Heart left ventricle (tissue), 16 donors: ENCODE measurements at regions not wholly inside any gene's neighbourhood (a gene's known extent, or its start where the extent isn't known, plus 50 kb on each side); places are given as distances from the start of the nearest gene placed in this dataset.

Experiments used
- ATAC-seq, 4 donors: fragments of 200-7000 bp; cut with Tn5 transposase; one replicate each; pipeline ENCODE4 v1.9.1; 2020 to 2022; ENCODE audit warnings: moderate library complexity in 4 of 4, mild to moderate bottlenecking in 3 of 4, moderate number of reproducible peaks in 1 of 4
- DNase-seq, 5 donors: peaks; one replicate each; pipeline ENCODE4 v3.0.0-alpha.2; 2020
- H3K27ac ChIP-seq, 12 donors: fragments of 200-600 bp; sonication (generic) in 4 of 12; one replicate each; pipeline versions ENCODE4 v1.5.0 to v1.8.0; 2016 to 2022; ENCODE audit warnings: mild to moderate bottlenecking in 2 of 12
- H3K27me3 ChIP-seq, 9 donors: fragments of 200-600 bp; sonication (generic) in 2 of 9; one replicate each; pipeline versions ENCODE4 v1.5.1 to v1.8.0; 2016 to 2022; ENCODE audit warnings: mild to moderate bottlenecking in 3 of 9
- H3K36me3 ChIP-seq, 9 donors: fragments of 200-600 bp; sonication (generic) in 2 of 9; one replicate each; pipeline versions ENCODE4 v1.5.0 to v1.8.0; 2018 to 2022; ENCODE audit warnings: mild to moderate bottlenecking in 2 of 9
- H3K4me1 ChIP-seq, 12 donors: fragments of 200-600 bp; sonication (generic) in 4 of 12; one replicate each; pipeline versions ENCODE4 v1.5.0 to v1.8.0; 2016 to 2022; ENCODE audit warnings: mild to moderate bottlenecking in 3 of 12
- H3K4me3 ChIP-seq, 12 donors: fragments of 200-600 bp; sonication (generic) in 4 of 12; one replicate each; pipeline versions ENCODE4 v1.5.0 to v1.8.0; 2017 to 2022; ENCODE audit warnings: mild to moderate bottlenecking in 9 of 12, moderate library complexity in 4 of 12
- H3K9me3 ChIP-seq, 12 donors: fragments of 200-600 bp; sonication (generic) in 4 of 12; one replicate each; pipeline versions ENCODE4 v1.5.0 to v1.8.0; 2016 to 2022; ENCODE audit warnings: mild to moderate bottlenecking in 1 of 12
- POLR2A ChIP-seq, 2 donors: fragments of 450-650 bp; IDR thresholded peaks; one replicate each; pipeline ENCODE4 v1.6.1; 2017; ENCODE audit warnings: antibody characterized with exemption in 2 of 2, mild to moderate bottlenecking in 2 of 2, moderate library complexity in 2 of 2
- WGBS, 4 donors: extraction: QIAGEN DNeasy Blood & Tissue Kit in 2 of 4; methylation state at CpG; one replicate each; pipeline versions ENCODE4 v1.1.5 to v1.1.7; 2013 to 2018; 5-methylcytosine and 5-hydroxymethylcytosine counted together
- intact Hi-C, 10 donors: fragments of 100-400 bp; cut with DNase I; formaldehyde crosslinking; loops; one replicate each; pipeline versions ENCODE4 v1.11.1 to v1.14.2; 2022
- TF ChIP-seq, protein P1 (sequence below), 12 donors: fragments of 200-600 bp; sonication (generic) in 4 of 12; IDR thresholded peaks; one replicate each; pipeline versions ENCODE4 v1.5.0 to v1.8.0; 2018 to 2022; ENCODE audit warnings: antibody characterized with exemption in 12 of 12, mild to moderate bottlenecking in 5 of 12
- donor health status: ischemic (EF 13 %, LVEDD 7.1; RV severe dilation, severe dysfunction).
- donor health status: healthy with polysubstance abuse.
- donor health status: DM: no; HTN: yes; CAD: no.
- donor health status: DM: no; HTN: no; CAD: no.
- donor health status: ischemic (EF 25% LVEDD 6.9; RV normal size, moderate dysfunction).
- donor health status: ischemic (EF 25% LVEDD 5.7; RV mildly dilated, moderate dysfunction).
- donor health status: healthy.
- donor health status: DM: yes; HTN: yes; CAD: no.
- donor health status: ischemic (EF 35%, LVEDD 5.7; RV mildly dilated, moderate dysfunction).
- donor health status: nonischemic (EF 11% LVEDD 7.7; RV severe dilation, severe dysfunction).
- donor health status: DM: yes; HTN: yes; CAD: no.
- donor health status: PGD.
- donor health status: ischemic (EF 29% LVEDD 5.4; RV normal size, mild dysfunction).
- donor health status: nonischemic (EF 23%, LVEDD 6.1; RV moderate dilation, normal function).

DNA sequence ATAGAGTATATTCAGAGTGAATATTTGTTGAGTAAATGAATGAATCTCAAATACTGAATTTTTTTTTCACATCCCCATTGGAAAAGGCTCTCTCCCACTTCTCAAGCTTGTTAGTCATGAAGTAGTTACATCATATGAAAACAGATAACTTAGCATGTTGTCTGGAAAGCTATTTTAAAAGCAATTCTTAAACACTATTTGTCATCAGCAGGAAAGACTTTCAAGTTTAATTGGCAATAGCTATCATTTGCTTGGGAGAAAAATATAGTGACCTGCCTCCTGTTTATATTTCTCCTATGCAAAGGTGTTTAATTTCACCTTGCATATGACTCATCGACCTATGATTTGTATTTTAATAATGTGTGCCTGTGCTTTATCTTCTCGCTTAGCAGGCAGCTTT, 499.8 kb upstream of the GRIA1 start:
- TF ChIP-seq, protein P1, sequence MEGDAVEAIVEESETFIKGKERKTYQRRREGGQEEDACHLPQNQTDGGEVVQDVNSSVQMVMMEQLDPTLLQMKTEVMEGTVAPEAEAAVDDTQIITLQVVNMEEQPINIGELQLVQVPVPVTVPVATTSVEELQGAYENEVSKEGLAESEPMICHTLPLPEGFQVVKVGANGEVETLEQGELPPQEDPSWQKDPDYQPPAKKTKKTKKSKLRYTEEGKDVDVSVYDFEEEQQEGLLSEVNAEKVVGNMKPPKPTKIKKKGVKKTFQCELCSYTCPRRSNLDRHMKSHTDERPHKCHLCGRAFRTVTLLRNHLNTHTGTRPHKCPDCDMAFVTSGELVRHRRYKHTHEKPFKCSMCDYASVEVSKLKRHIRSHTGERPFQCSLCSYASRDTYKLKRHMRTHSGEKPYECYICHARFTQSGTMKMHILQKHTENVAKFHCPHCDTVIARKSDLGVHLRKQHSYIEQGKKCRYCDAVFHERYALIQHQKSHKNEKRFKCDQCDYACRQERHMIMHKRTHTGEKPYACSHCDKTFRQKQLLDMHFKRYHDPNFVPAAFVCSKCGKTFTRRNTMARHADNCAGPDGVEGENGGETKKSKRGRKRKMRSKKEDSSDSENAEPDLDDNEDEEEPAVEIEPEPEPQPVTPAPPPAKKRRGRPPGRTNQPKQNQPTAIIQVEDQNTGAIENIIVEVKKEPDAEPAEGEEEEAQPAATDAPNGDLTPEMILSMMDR (IDR thresholded peaks at IDR 0.05): no peak
- TF ChIP-seq POLR2A (IDR thresholded peaks at IDR 0.05): no peak
- ATAC-seq (no peak), DNase-seq (no peak)
- Histone ChIP-seq H3K27ac (no peak overlapping the region), H3K4me3 (no peak overlapping the region), H3K36me3 (no peaks in the 10 kb centered on the region), H3K4me1 (no peaks in the 10 kb centered on the region), H3K9me3 (no peaks in the 10 kb centered on the region), H3K27me3 (no peaks in the 10 kb centered on the region)
- WGBS, 4 donors: 71 to 78% (median 75%) methylated on average over 2 of the region's 2 CpGs
- intact Hi-C loops: no loop called here

DNA sequence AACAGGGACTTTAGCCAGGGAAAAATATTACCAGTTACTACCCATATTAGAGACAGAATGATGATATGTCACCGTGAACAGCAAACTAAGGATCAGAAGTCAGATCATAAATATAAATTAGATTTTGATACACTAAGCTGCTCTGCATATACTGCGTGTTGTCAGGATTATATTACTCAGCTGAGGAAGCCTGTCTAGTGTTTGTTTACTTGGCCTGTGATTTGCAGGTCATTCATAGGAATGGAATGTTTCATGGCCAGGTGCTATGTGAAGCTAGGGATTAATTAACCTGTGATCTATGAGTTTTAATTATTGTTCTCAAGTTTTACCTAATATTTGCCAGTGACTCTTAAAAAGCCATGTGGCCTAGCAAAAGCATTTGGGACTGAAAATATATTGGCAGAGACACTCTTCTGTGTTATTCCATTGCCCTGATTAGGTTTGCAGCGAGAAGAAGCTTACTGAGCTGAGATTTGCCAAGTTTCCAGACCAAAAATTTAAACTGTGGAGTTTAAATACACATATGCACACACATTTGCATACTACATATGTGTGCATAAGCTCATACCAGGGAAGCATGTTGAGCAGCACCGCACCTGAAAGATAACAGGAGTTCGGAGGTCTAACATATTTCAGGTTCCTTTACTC, 496.3 kb upstream of the GRIA1 start:
- Histone ChIP-seq H3K9me3 (no peaks in the 10 kb centered on the region), H3K27me3 (no peaks in the 10 kb centered on the region), H3K36me3 (no peaks in the 10 kb centered on the region), H3K4me1 (no peaks in the 10 kb centered on the region), H3K27ac (no peak overlapping the region), H3K4me3 (no peak overlapping the region)
- intact Hi-C loops: no loop called here
- DNase-seq: no peak
- WGBS, 4 donors: 75 to 84% (median 79%) methylated on average over 5 of the region's 5 CpGs
- no peak for TF ChIP-seq POLR2A (IDR thresholded peaks at IDR 0.05)
- TF ChIP-seq, protein P1 (IDR thresholded peaks at IDR 0.05): no peak
- no peak for ATAC-seq

DNA sequence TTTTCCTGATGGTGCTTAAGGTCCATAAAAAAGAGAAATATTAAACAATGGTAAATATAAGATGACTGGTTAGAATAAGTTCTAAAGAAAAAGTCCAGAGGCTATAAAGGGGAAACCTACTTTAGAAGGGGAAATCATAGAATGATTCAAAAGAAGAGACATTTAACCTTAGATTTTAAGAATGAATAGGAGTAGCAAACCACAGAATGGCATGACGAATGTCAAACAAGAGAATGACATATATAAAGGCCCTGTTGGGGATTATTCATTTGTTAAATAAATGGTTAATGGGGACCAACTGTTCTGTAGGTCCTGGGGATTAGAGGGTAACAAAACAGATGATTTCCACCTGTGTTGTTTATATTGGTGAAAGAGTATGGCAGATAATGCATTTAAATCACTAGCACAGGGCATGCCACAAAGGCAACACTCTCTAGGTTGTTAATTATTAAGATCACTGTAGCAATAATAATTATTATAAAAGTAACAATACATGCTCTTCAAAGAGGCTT, 495.2 kb upstream of the GRIA1 start:
- Histone ChIP-seq H3K27me3 (no peaks in the 10 kb centered on the region), H3K27ac (no peak overlapping the region), H3K9me3 (no peaks in the 10 kb centered on the region), H3K36me3 (no peaks in the 10 kb centered on the region), H3K4me3 (no peak overlapping the region), H3K4me1 (no peaks in the 10 kb centered on the region)
- WGBS, 4 donors: 44 to 59% (median 47%) methylated on average over 1 of the region's 1 CpG
- TF ChIP-seq POLR2A (IDR thresholded peaks at IDR 0.05): no peak
- TF ChIP-seq, protein P1 (IDR thresholded peaks at IDR 0.05): no peak
- ATAC-seq (no peak), DNase-seq (no peak)
- intact Hi-C loops: no loop called here

DNA sequence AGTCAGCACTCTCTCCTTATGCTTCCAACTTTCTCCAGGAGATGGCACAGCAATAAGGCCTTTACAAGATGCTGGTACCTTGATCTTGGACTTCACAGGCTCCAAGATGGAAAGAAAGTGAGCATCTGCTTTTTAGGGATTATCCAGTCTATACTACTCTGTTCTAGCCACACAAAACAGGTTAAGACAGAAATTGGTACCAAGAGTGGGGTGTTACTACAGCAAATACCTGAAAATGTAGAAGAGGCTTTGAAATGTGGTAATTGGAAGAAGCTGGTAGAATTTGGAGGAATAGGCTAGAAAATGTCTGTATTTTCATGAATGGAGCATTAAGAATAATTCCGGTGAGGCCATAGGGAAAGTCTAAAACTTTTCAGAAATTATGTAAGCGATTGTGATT, 484.8 kb upstream of the GRIA1 start:
- Histone ChIP-seq H3K27ac (no peak overlapping the region), H3K27me3 (no peaks in the 10 kb centered on the region), H3K36me3 (no peaks in the 10 kb centered on the region), H3K4me3 (no peak overlapping the region), H3K4me1 (no peaks in the 10 kb centered on the region), H3K9me3 (peaks cover 0 to 33% (median 13%) of the 10 kb centered on the region in 12 donors)
- 79 to 86% (median 80%) methylated on average over 2 of the region's 2 CpGs for WGBS, 4 donors
- intact Hi-C loops: no loop called here
- DNase-seq (no peak), ATAC-seq (no peak)
- TF ChIP-seq POLR2A (IDR thresholded peaks at IDR 0.05): no peak
- TF ChIP-seq, protein P1 (IDR thresholded peaks at IDR 0.05): no peak
